ENCODE measurements at regions not wholly inside any gene's neighbourhood (a gene's known extent, or its start where the extent isn't known, plus 50 kb on each side); places are given as distances from the start of the nearest gene placed in this dataset.

GRCh38 chr3:24968036-24968435, 460.0 kb upstream of the RARB start:
- no peak for DNase-seq (ENCODE audit: low read depth)

DNA sequence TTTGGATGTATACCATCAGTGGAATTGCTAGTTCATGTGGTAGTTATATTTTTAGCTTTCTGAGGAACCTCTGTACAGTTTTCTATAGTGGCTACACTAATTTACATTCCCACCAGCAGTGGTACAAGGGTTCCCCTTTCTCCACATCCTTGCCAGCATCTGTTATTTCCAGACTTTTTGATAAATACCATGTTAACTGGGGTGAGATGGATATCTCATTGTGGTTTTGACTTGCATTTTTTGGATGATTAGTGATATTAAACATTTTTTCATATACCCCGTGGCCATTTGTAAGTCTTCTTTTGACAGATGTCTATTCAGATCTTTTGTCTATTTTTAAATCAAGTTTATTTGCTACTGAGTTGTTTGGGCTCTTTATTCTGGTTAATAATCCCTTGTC, 455.6 kb upstream of the RARB start:
- no peak for DNase-seq (ENCODE audit: low read depth)

DNA sequence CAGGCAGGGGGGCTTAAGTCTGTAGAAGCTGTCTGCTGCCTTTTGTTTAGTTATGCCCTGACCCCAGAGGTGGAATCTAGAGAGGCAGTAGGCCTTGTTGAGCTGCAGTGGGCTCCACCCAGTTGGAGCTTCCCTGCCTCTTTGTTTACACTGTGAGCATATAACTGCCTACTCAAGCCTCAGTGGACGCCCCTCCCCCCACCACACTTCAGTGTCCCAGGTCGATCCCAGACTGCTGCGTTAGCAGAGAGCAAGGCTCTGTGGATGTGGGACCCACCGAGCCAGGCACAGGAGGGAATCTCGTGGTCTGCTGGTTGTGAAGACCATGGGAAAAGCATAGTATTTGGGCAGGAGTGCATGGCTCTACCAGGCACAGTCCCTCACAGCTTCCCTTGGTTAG, 446.8 kb upstream of the RARB start:
- DNase-seq (ENCODE audit: low read depth), result no peak

- DNase-seq (ENCODE audit: low read depth), result no peak
Observed at GRCh38 chr3:24981924-24982323, 446.1 kb upstream of the RARB start.

DNA sequence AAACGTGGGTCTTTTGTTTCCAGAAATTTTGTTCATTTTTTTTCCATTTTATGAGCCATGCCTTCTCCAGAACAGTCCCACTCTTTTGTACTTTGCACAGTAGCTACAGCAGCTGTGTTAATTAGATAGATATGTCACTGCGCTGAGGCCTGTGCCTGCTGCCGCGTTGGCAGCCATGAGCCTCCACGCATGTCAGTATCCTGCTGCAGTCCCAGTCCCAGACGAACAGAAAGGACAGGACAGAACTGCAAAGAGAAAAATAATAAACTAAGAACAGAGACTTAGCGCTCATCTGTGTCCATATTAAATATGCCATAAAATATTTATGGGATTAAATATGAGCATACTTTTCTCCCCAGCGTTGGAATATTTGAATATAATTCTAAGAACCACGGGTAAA, 442.4 kb upstream of the RARB start:
- DNase-seq (ENCODE audit: low read depth), result no peak

DNA sequence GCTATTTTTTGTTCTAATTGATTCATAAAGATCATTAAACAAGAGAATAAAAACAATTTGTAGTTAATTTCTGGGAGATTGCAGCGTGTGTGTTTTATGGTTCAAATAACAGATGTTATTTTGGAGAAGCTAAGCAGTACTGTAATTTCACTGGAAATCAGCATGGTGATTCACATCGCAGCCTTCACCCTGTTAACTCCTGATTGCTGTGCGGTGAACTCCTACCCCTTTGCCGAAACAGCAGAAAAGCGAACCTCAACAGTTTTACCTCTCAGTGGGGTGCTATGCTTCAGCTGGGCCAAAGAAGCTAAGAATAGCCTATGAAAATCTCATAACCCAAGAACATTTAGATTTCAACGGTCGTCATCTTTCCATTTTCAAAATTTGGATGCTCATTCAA, 441.5 kb upstream of the RARB start:
- no peak for DNase-seq (ENCODE audit: low read depth)

GRCh38 chr3:24999357-24999756, 428.7 kb upstream of the RARB start:
- DNase-seq (ENCODE audit: low read depth), result no peak

DNA sequence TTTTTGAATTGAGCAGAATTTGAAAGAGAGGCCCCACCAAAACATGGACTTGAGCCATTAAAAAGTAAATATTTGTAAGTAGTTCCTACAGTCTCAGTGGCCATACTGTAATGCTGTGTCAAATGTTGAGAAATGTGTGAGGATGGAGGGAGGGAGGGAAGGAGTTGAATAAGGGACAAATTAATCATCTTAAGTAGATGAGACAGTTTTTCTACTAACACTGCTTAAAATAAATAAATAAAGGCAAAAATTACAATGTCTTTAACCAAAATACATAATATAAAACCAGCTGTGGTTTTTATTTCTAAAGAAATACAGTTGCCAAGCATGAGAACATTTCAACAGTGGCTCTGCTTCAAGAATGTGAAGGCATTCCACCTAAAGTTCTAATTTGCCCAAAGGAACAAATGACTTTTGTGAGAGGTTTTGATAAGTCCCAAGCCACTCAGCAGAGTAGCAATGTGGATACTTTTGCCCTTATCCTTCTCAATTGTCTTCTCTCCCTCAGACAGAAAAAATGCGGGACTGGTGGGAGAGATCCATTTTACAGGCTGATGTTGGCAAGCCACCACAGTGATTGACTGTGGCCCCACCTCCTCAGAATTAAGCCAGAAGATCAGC, 427.0 kb upstream of the RARB start:
- no peak for DNase-seq (ENCODE audit: low read depth)

DNA sequence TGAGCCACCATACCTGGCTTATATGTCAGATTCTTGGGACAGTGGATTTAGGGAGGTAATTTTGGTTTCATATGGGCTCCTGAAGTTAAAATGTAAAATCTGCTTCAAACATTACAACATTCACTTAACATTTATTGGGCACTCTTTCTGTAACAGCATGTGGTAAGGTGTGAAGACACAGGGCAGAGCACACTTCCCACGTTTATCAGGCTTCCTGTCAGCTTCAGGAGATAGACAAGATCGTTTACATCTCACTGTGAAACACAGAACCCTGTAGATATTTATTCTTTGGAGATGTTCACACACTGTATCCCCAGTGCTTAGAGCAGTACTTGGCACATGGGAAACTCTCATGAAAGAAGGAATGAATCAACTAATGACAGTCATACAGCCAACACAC, 426.0 kb upstream of the RARB start:
- no peak for DNase-seq (ENCODE audit: low read depth)

DNA sequence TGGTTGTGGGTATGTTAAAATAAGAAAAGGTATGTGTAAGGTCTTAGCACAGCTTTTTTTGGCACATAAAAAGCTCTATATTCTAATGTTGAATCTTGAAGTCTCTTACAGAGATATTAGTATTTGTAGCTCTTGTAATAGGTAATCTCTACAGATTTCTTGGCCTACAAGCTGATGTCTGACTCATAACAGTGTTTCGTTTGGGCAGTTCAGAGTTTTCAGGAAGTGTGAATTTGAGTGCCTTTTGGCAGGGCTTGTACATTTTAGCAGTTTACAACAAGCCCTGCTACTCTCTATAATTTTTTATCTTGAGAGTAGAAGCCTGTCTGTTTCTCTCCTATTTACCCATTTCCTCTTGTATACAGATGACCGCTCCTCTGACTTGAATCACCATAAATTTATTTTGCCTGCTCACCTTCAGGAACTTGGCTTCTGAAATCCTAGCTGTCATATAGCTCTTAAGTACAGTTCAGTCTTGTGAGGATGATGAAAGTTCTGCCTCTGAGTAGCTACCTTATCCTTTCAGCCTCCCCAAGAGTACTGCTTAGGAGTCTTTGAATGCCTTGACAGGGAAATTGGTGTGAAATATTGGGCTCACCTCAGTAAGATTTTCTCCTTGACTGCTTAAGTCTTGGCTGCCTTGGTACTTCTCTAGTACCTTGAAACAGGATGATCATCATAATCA, 419.9 kb upstream of the RARB start:
- DNase-seq (ENCODE audit: low read depth), result peak; percentile 38

- no peak for DNase-seq (ENCODE audit: low read depth)
Observed at GRCh38 chr3:25009665-25010064, 418.4 kb upstream of the RARB start.

DNA sequence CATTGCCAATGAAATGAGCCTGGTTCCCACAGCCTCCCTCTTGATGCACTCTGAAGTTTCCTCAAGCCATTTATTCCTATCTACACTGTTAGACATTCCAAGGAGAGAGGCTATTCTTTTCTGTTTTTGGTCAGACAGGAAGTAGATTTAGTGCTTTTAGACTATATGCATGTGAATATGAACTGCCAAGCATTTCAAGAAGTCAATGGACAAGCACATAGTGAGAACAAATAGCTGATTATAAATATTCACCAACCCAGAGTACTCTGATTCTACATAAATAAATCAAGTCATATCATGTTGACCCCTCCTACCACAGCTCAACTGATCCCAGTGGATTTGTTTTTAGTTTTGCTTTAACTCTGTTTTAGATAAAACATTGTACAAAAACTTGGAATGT, 412.5 kb upstream of the RARB start:
- DNase-seq (ENCODE audit: low read depth), result no peak

DNA sequence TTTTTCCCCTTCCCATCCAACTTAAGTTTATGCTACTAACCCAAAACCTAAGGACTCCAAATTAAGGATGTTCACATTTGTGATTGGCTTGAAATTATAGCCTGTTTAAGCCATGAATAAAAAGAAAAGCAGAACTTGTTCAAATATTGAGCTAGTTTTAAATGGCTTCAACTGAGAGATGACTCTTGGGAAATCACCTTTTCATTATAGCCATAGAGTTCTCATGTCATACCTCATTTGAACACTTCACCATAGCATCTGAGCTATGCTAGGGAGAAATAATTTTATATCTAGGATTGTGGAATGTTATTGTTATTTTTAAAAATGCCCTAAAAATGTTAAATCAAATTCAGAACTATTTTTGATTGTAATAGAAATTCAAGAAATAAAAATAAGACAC, 409.2 kb upstream of the RARB start:
- DNase-seq (ENCODE audit: low read depth), result no peak

GRCh38 chr3:25019506-25019905, 408.6 kb upstream of the RARB start:
- DNase-seq (ENCODE audit: low read depth), result no peak

DNA sequence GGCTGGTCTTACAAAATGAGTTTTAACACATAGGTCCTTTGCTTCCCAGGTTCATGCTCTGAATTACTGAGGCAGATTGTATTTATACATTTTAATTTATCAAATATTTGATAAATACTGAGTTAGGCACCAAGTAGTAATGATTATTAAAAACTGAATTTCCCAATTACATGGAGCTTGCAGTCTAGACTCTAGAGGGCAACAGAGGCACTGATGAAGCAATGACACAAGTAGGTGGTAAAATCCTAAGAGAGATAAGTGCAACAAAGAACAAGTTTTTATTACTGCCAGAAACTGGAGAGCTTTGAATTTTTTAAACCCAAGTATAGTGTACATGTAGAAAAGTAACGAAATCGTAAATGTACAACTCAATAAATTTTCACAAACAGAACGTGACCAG, 406.2 kb upstream of the RARB start:
- DNase-seq (ENCODE audit: low read depth), result no peak

DNA sequence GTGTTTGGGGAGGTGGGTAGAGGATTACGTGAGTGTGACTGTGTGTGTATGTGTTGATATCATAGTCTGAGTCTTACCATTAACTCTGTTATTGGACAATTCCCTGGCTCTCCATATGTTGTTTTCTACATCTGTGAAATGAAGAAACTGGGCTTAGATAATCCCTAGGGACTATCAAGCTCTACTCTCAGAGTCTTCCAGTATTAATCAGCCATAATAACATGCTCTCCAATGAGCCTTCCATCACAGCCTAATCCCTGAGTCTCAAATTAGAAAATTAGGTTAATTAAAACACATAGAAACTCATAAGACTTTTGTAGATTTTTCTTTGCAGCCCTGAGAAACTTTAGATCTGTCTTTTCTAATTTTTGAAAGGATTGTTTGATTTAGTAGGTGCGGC, 404.2 kb upstream of the RARB start:
- DNase-seq (ENCODE audit: low read depth), result no peak

DNA sequence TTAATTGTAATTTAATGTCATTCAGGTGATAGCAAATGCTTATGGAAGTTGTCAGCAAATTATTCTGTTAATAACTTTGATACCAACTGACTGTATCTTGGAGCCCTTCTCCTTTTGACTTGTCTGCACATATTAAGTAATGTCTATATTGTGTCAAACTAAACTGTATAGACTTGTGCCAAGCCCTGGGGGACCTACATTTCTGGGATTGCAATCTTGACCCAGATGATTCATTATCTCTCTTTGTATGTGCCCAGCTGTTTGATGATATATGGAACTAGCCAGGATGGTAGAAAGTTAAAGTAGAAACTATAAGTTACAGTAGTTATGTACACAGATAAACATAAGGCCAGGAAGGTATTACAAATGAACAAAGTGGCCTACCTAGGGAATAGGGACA, 402.8 kb upstream of the RARB start:
- no peak for DNase-seq (ENCODE audit: low read depth)

DNA sequence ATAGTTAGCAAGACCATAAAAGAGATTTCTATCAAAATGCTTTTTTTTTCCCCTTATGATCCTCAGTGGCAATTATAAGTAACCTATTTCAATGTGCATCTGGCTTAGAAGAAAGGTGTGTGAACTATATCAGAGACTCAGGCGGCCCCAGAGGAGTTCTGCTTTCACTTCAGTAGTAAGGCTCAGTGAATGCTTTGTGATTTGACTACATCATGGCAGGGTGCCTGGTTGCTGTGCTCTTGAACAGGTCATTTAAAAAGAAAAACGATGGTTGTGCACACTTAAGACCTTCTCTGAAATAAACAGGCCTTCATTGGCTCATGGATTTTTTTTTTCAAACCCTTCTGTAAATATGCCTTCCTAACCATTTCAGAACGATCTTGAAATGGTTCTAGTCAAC, 400.4 kb upstream of the RARB start:
- no peak for DNase-seq (ENCODE audit: low read depth)

GRCh38 chr3:25029820-25030219, 398.2 kb upstream of the RARB start:
- no peak for DNase-seq (ENCODE audit: low read depth)

GRCh38 chr3:25032344-25032743, 395.7 kb upstream of the RARB start:
- no peak for DNase-seq (ENCODE audit: low read depth)

DNA sequence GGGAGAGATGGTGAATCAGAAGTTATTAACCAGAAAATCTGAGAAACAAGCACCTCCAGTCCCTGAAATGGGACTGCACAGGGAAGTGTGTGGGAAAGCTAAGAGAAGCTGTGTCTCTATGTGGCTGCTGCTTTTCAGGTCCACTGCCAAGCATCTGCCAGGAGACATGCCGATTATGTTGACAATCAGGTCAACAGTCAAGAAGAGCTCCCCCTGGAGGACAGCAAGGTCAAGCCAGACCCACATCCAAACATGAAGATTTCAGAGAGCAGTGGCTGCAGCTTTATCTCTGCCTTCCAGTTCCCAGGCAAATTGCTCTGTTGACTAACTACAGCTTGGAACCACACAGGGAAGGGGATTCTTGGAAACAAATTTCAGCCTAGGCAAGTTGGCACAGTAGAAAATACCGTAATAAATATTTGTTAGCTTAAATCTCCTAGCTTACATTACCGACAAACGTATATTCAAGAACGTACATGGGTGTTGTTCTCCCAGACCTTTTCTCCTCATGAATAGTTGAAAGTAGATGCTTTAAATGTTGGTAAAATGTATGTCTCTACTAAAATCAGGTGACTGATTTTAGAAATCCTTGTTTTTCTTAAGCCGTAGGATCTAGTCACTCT, 394.5 kb upstream of the RARB start:
- DNase-seq (ENCODE audit: low read depth), result peak; percentile 48

GRCh38 chr3:25035526-25035925, 392.5 kb upstream of the RARB start:
- DNase-seq (ENCODE audit: low read depth), result no peak

DNA sequence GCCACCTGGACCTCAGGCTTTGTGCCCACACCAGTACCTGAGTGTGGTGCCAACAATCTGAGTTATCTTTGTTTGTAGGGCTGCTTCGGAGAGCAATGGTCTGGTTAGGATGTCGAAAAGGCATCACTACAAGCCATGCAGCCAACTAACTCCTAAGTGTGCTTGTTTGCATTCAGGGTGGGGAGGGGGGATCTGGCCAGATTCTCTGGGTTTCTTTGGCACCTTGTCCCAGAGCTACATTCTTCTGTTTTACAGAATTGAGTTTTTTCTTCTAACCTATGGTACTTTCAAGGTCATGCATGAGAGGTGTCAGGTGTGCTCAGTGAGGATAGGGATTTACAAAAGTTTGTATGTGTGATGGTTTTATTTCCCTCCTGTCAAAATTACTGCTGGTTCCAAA, 391.4 kb upstream of the RARB start:
- DNase-seq (ENCODE audit: low read depth), result no peak

Data from HT1080 (cell line).